Keratinocyte (primary cell): ENCODE measurements at regions not wholly inside any gene's neighbourhood (a gene's known extent, or its start where the extent isn't known, plus 50 kb on each side); places are given as distances from the start of the nearest gene placed in this dataset.

Experiments used
- DNase-seq: peaks from one replicate; pipeline ENCODE4 v3.0.0-alpha.2; 2011; ENCODE audit warnings: low read depth, missing footprints, low spot score
- FAIRE-seq: peaks from 2 replicates; lab custom pipeline; 2011; peaks lifted over from hg19 to GRCh38; lab: Jason Lieb, UNC
- H2AFZ ChIP-seq: 2 replicates; pipeline ENCODE4 v1.6.0; 2012; ENCODE audit warnings: low read length, control low read depth, inconsistent platforms; ENCODE audit not compliant: control insufficient read depth
- H3K27ac ChIP-seq: 2 replicates; pipeline ENCODE4 v1.5.1; 2011; ENCODE audit warnings: low read length; ENCODE audit not compliant: control insufficient read depth, insufficient read depth
- H3K27me3 ChIP-seq: 3 replicates; pipeline ENCODE4 v1.6.0; 2011; ENCODE audit warnings: low read length; ENCODE audit not compliant: control insufficient read depth, insufficient read depth; ENCODE audit errors: extremely low read depth
- H3K36me3 ChIP-seq, 2 experiments: 2 replicates in 1 of 2; 3 replicates in 1 of 2; pipeline ENCODE4 v1.5.1; 2011; ENCODE audit warnings: low read length in 2 of 2, mild to moderate bottlenecking in 1 of 2; ENCODE audit not compliant: control insufficient read depth in 2 of 2, insufficient read depth in 2 of 2; ENCODE audit errors: extremely low read depth in 1 of 2
- H3K4me1 ChIP-seq: 3 replicates; pipeline ENCODE4 v1.5.1; 2011; ENCODE audit warnings: low read length; ENCODE audit not compliant: control insufficient read depth, insufficient read depth; ENCODE audit errors: extremely low read depth
- H3K4me2 ChIP-seq: 3 replicates; pipeline ENCODE4 v1.6.0; 2011; ENCODE audit warnings: low read depth, low read length; ENCODE audit not compliant: control insufficient read depth, insufficient read depth; ENCODE audit errors: extremely low read depth
- H3K4me3 ChIP-seq, 3 experiments: fragments of 200-600 bp in 1 of 3; sonication (generic) in 1 of 3; 2 replicates in 2 of 3; 3 replicates in 1 of 3; pipeline ENCODE4 v1.5.1; 2011 to 2016; ENCODE audit warnings: low read length in 3 of 3, mild to moderate bottlenecking in 3 of 3, control low read depth in 2 of 3, inconsistent platforms in 1 of 3, low read depth in 1 of 3, mixed read lengths in 1 of 3, mixed run types in 1 of 3, moderate library complexity in 1 of 3; ENCODE audit not compliant: control insufficient read depth in 2 of 3, insufficient read depth in 2 of 3; ENCODE audit errors: extremely low read depth in 1 of 3
- H3K79me2 ChIP-seq: 2 replicates; pipeline ENCODE4 v1.6.0; 2012; ENCODE audit warnings: low read length; ENCODE audit not compliant: control insufficient read depth, insufficient read depth
- H3K9ac ChIP-seq: 3 replicates; pipeline ENCODE4 v1.6.0; 2011; ENCODE audit warnings: low read length; ENCODE audit not compliant: control insufficient read depth, insufficient read depth; ENCODE audit errors: extremely low read depth
- H3K9me1 ChIP-seq: 3 replicates; pipeline ENCODE4 v1.6.0; 2011; ENCODE audit warnings: low read length; ENCODE audit not compliant: control insufficient read depth, insufficient read depth; ENCODE audit errors: extremely low read depth
- H3K9me3 ChIP-seq: 2 replicates; pipeline ENCODE4 v1.5.1; 2012; ENCODE audit warnings: low read depth, low read length; ENCODE audit not compliant: control insufficient read depth
- H4K20me1 ChIP-seq: 3 replicates; pipeline ENCODE4 v1.6.0; 2011; ENCODE audit warnings: low read length; ENCODE audit not compliant: control insufficient read depth, insufficient read depth; ENCODE audit errors: extremely low read depth
- CTCF ChIP-seq, 3 experiments: IDR thresholded peaks in 1 of 3; conservative IDR thresholded peaks in 1 of 3; optimal IDR thresholded peaks in 1 of 3; 2 replicates in 2 of 3; 3 replicates in 1 of 3; pipeline versions ENCODE3 to v1.5.1; 2011; ENCODE audit warnings: low read length in 3 of 3, mild to moderate bottlenecking in 3 of 3, moderate library complexity in 2 of 3, control low read depth in 1 of 3, inconsistent platforms in 1 of 3; ENCODE audit not compliant: insufficient read depth in 2 of 3; ENCODE audit errors: extremely low read depth in 1 of 3
- EZH2 ChIP-seq: IDR thresholded peaks from one replicate; pipeline ENCODE4 v1.6.1; 2012; ENCODE audit warnings: inconsistent platforms, mild to moderate bottlenecking, low read length, moderate library complexity
- dilution Hi-C: fragments of 300-500 bp; cut with MboI; formaldehyde crosslinking; loops from one replicate; pipeline ENCODE4 v1.7.0; 2020; ENCODE audit warnings: low sequenced_read_pairs; ENCODE audit not compliant: extremely low pct_ligation_motif_present

GRCh38 chr2:76008001-76008702, 297.4 kb upstream of the GCFC2 start:
- no peak overlapping the region for H3K27ac ChIP-seq
- H3K79me2 ChIP-seq: no peaks in the 10 kb centered on the region
- TF ChIP-seq EZH2 (no peak), CTCF (optimal IDR thresholded peaks at IDR 0.05 in 1 of 3, IDR thresholded peaks at IDR 0.05 in 1 of 3, conservative IDR thresholded peaks at IDR 0.05 in 1 of 3; ENCODE audit: extremely low read depth in 1 of 3, insufficient read depth in 2 of 3, low read length in 3 of 3) (no peak)
- H3K9me1 ChIP-seq: no peaks in the 10 kb centered on the region
- no peak overlapping the region for H3K4me3 ChIP-seq
- no peaks in the 10 kb centered on the region for H3K36me3 ChIP-seq
- H3K9ac ChIP-seq: no peak overlapping the region
- H3K9me3 ChIP-seq: no peaks in the 10 kb centered on the region
- DNase-seq (no peak), FAIRE-seq (no peak)
- no peak overlapping the region for H3K4me2 ChIP-seq
- H3K4me1 ChIP-seq: no peaks in the 10 kb centered on the region
- dilution Hi-C loops: no loop called here
- H3K27me3 ChIP-seq: no peaks in the 10 kb centered on the region
- no peak overlapping the region for H2AFZ ChIP-seq
- no peaks in the 10 kb centered on the region for H4K20me1 ChIP-seq

GRCh38 chr2:76000425-76000824, 289.7 kb upstream of the GCFC2 start:
- H3K36me3 ChIP-seq: no peaks in the 10 kb centered on the region
- no peak overlapping the region for H2AFZ ChIP-seq
- no peaks in the 10 kb centered on the region for H3K9me3 ChIP-seq
- DNase-seq (no peak), FAIRE-seq (no peak)
- no peak overlapping the region for H3K9ac ChIP-seq
- dilution Hi-C loops: no loop called here
- no peak overlapping the region for H3K27ac ChIP-seq
- H3K4me2 ChIP-seq: no peak overlapping the region
- H3K4me3 ChIP-seq: no peak overlapping the region
- TF ChIP-seq EZH2: no peak
- no peak for TF ChIP-seq CTCF (optimal IDR thresholded peaks at IDR 0.05 in 1 of 3, IDR thresholded peaks at IDR 0.05 in 1 of 3, conservative IDR thresholded peaks at IDR 0.05 in 1 of 3; ENCODE audit: extremely low read depth in 1 of 3, insufficient read depth in 2 of 3, low read length in 3 of 3)
- H3K27me3 ChIP-seq: no peaks in the 10 kb centered on the region
- H3K4me1 ChIP-seq: no peaks in the 10 kb centered on the region
- H4K20me1 ChIP-seq: no peaks in the 10 kb centered on the region
- H3K9me1 ChIP-seq: no peaks in the 10 kb centered on the region
- no peaks in the 10 kb centered on the region for H3K79me2 ChIP-seq
